CD14-positive monocyte (primary cell): ENCODE measurements at regions not wholly inside any gene's neighbourhood (a gene's known extent, or its start where the extent isn't known, plus 50 kb on each side); places are given as distances from the start of the nearest gene placed in this dataset.

Source experiments
- DNase-seq, 3 donors: peaks; one replicate each; pipeline ENCODE4 v3.0.0-alpha.2; 2011 to 2022
- H2AFZ ChIP-seq: 2 replicates; pipeline ENCODE4 v1.6.0; 2012; ENCODE audit warnings: mild to moderate bottlenecking, low read depth, low read length, inconsistent platforms; ENCODE audit not compliant: insufficient read depth, poor library complexity, severe bottlenecking
- H3K27ac ChIP-seq, 2 donors: 1 replicate in 1 of 2; 2 replicates in 1 of 2; pipeline ENCODE4 v1.5.1; 2012 to 2013; ENCODE audit warnings: low read length in 2 of 2, control low read depth in 1 of 2, inconsistent platforms in 1 of 2, low read depth in 1 of 2, mild to moderate bottlenecking in 1 of 2
- H3K27me3 ChIP-seq, 2 donors: one replicate each; pipeline versions ENCODE4 v1.6.0 to v1.6.1; 2011 to 2013; ENCODE audit warnings: low read length in 2 of 2; ENCODE audit not compliant: control insufficient read depth in 2 of 2, insufficient read depth in 2 of 2
- H3K36me3 ChIP-seq, 2 donors: replicated peaks in 1 of 2; 1 replicate in 1 of 2; 2 replicates in 1 of 2; pipeline versions ENCODE4 v1.5.1 to v1.6.1; 2012 to 2013; ENCODE audit warnings: low read length in 2 of 2, control low read depth in 1 of 2, inconsistent platforms in 1 of 2, mild to moderate bottlenecking in 1 of 2; ENCODE audit not compliant: insufficient read depth in 2 of 2, control insufficient read depth in 1 of 2
- H3K4me1 ChIP-seq, 2 donors: 1 replicate in 1 of 2; 2 replicates in 1 of 2; pipeline versions ENCODE4 v1.5.1 to v1.6.1; 2012 to 2013; ENCODE audit warnings: low read length in 2 of 2, control low read depth in 1 of 2, inconsistent platforms in 1 of 2, mild to moderate bottlenecking in 1 of 2, moderate library complexity in 1 of 2; ENCODE audit not compliant: insufficient read depth in 2 of 2, control insufficient read depth in 1 of 2
- H3K4me2 ChIP-seq: replicated peaks from 2 replicates; pipeline ENCODE3; 2012; ENCODE audit warnings: low read length, moderate library complexity, mild to moderate bottlenecking; ENCODE audit not compliant: poor library complexity, severe bottlenecking; ENCODE audit errors: extremely low read depth
- H3K4me3 ChIP-seq, 3 experiments: fragments of 200-600 bp in 1 of 3; sonication (generic) in 1 of 3; replicated peaks in 1 of 3; 1 replicate in 2 of 3; 2 replicates in 1 of 3; pipeline ENCODE4 v1.5.1; 2011 to 2013; ENCODE audit warnings: low read length in 3 of 3, mild to moderate bottlenecking in 3 of 3, control low read depth in 2 of 3, low read depth in 2 of 3, inconsistent platforms in 1 of 3, moderate library complexity in 1 of 3
- H3K79me2 ChIP-seq: 2 replicates; pipeline ENCODE4 v1.6.0; 2012; ENCODE audit warnings: mild to moderate bottlenecking, control low read depth, inconsistent platforms, low read length, moderate library complexity; ENCODE audit not compliant: insufficient read depth
- H3K9ac ChIP-seq: 2 replicates; pipeline ENCODE4 v1.6.0; 2017; ENCODE audit warnings: low read length, mild to moderate bottlenecking; ENCODE audit not compliant: insufficient read depth, poor library complexity, severe bottlenecking
- H3K9me3 ChIP-seq, 2 donors: replicated peaks in 1 of 2; 1 replicate in 1 of 2; 2 replicates in 1 of 2; pipeline versions ENCODE4 v1.5.1 to v1.6.1; 2012 to 2013; ENCODE audit warnings: low read length in 2 of 2, control low read depth in 1 of 2; ENCODE audit not compliant: control insufficient read depth in 1 of 2, insufficient read depth in 1 of 2
- H4K20me1 ChIP-seq: 2 replicates; pipeline ENCODE4 v1.6.0; 2012; ENCODE audit warnings: mild to moderate bottlenecking, low read length, control low read depth, moderate library complexity; ENCODE audit not compliant: insufficient read depth
- H3K27ac Mint-ChIP-seq, 7 donors: one replicate each; pipeline ENCODE4 v1.8.0; 2020; ENCODE audit warnings: mild to moderate bottlenecking in 7 of 7, mixed read lengths in 7 of 7, moderate library complexity in 6 of 7, inconsistent platforms in 2 of 7
- H3K27me3 Mint-ChIP-seq, 3 donors: one replicate each; pipeline ENCODE4 v1.8.0; 2021 to 2022; ENCODE audit warnings: low read depth in 3 of 3, mild to moderate bottlenecking in 3 of 3, mixed read lengths in 3 of 3, moderate library complexity in 3 of 3, inconsistent platforms in 1 of 3
- H3K36me3 Mint-ChIP-seq, 2 donors: one replicate each; pipeline ENCODE4 v1.8.0; 2020; ENCODE audit warnings: mixed read lengths in 2 of 2, inconsistent platforms in 1 of 2, mild to moderate bottlenecking in 1 of 2
- H3K4me1 Mint-ChIP-seq: one replicate; pipeline ENCODE4 v1.8.0; 2020; ENCODE audit warnings: mild to moderate bottlenecking, mixed read lengths
- H3K4me3 Mint-ChIP-seq, 2 donors: one replicate each; pipeline ENCODE4 v1.8.0; 2020; ENCODE audit warnings: mild to moderate bottlenecking in 2 of 2, mixed read lengths in 2 of 2, moderate library complexity in 1 of 2
- H3K9me3 Mint-ChIP-seq, 7 donors: one replicate each; pipeline ENCODE4 v1.8.0; 2020 to 2022; ENCODE audit warnings: mixed read lengths in 7 of 7, mild to moderate bottlenecking in 6 of 7, moderate library complexity in 6 of 7, inconsistent platforms in 2 of 7
- CTCF ChIP-seq: fragments of 200-600 bp; IDR thresholded peaks from one replicate; pipeline ENCODE4 v1.8.0; 2022; ENCODE audit warnings: antibody characterized with exemption, mild to moderate bottlenecking
- WGBS: methylation state at CpG from one replicate; pipeline ENCODE4 v1.1.5; 2013; ENCODE audit warnings: missing lambda C conversion rate; ENCODE audit not compliant: insufficient coverage; 5-methylcytosine and 5-hydroxymethylcytosine counted together
- intact Hi-C, 2 donors: fragments of 100-400 bp; cut with micrococcal nuclease; formaldehyde crosslinking; loops; one replicate each; pipeline versions ENCODE4 v1.15.0 to v1.15.1; 2023

DNA sequence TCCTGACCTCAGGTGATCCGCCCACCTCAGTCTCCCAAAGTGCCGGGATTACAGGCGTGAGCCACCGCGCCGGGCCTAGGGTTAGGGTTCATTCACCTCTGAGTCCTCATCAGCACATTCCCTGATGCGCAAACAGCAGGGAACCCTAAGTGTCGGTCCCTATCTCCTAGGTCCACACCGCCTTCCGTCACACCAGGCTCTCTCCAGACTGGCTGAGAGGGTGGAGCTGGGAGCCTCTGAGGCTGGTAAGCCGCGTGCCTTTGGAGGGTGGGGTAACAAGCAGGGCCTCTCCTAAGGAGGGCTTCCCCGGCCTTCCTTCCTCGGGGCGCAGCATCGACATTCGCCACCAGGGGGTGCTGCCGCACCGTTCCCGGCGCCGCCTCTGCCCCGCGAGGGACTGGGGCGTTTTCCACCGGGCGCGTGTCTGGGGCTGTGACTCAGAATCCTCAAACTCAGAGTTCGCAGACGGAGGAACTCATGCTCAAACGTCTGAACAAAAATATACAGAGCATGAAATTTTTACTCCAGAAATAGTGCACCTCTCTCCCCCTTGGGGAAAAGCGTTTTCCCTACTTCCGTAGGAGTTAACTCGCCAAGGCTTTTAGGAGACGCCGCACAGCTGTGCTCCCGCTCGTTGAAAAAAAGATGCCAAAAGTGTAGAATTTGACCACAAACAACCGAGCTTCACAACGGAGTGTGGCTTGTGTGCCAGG is 63.9 kb upstream of the ASAP2 start:
- Mint-ChIP-seq H3K27me3 (peaks cover 7 to 12% (median 9%) of the 10 kb centered on the region in 3 donors), H3K4me1 (peaks cover 24% of the 10 kb centered on the region), H3K4me3 (peak overlapping the region; percentile 45 to 76), H3K36me3 (no peaks in the 10 kb centered on the region), H3K9me3 (no peaks in the 10 kb centered on the region), H3K27ac (peak overlapping the region in 1 of 7 donors; percentile 22)
- Histone ChIP-seq H3K4me3 (peak overlapping the region in 1 of 3 experiments; percentile 45), H3K4me2 (peak overlapping the region; percentile 63), H2AFZ (peak overlapping the region; percentile 68), H3K4me1 (peaks cover 9 to 13% of the 10 kb centered on the region in 2 donors), H3K36me3 (no peaks in the 10 kb centered on the region), H3K79me2 (no peaks in the 10 kb centered on the region), H3K9me3 (no peaks in the 10 kb centered on the region), H4K20me1 (no peaks in the 10 kb centered on the region), H3K27ac (no peak overlapping the region), H3K27me3 (no peaks in the 10 kb centered on the region), H3K9ac (no peak overlapping the region)
- DNase-seq: peak; percentile 82 to 87 (median 85)
- WGBS: 11% methylated on average over 28 of the region's 40 CpGs
- intact Hi-C loops: loop anchor here (10.0 kb wide), 1 partner anchor 192 kb away; no protein-coding TSS in a partner anchor
- TF ChIP-seq CTCF: peak; percentile 98

- no peak for TF ChIP-seq CTCF
- H3K27me3 ChIP-seq: no peaks in the 10 kb centered on the region
- H3K4me1 ChIP-seq: peaks cover 17 to 21% of the 10 kb centered on the region in 2 donors
- H3K9me3 Mint-ChIP-seq: no peaks in the 10 kb centered on the region
- H3K4me3 Mint-ChIP-seq: no peak overlapping the region
- 98% methylated on average over 6 of the region's 15 CpGs for WGBS
- no peaks in the 10 kb centered on the region for H3K36me3 Mint-ChIP-seq
- H3K9me3 ChIP-seq: no peaks in the 10 kb centered on the region
- H3K27me3 Mint-ChIP-seq: peaks cover 7 to 12% (median 9%) of the 10 kb centered on the region in 3 donors
- H3K4me3 ChIP-seq: no peak overlapping the region
- no peak for DNase-seq
- intact Hi-C loops: loop anchor here (10.0 kb wide), 1 partner anchor 193 kb away; no protein-coding TSS in a partner anchor
- peaks cover 32% of the 10 kb centered on the region for H3K4me1 Mint-ChIP-seq
- no peak overlapping the region for H3K27ac ChIP-seq
- H3K9ac ChIP-seq: no peak overlapping the region
- no peak overlapping the region for H3K4me2 ChIP-seq
- H2AFZ ChIP-seq: no peak overlapping the region
- no peaks in the 10 kb centered on the region for H3K36me3 ChIP-seq
- H3K79me2 ChIP-seq: no peaks in the 10 kb centered on the region
- no peak overlapping the region for H3K27ac Mint-ChIP-seq
- no peaks in the 10 kb centered on the region for H4K20me1 ChIP-seq
Measured at GRCh38 chr2:9141706-9142460, 64.7 kb upstream of the ASAP2 start.
